Mammary epithelial cell (primary cell): ENCODE measurements at regions not wholly inside any gene's neighbourhood (a gene's known extent, or its start where the extent isn't known, plus 50 kb on each side); places are given as distances from the start of the nearest gene placed in this dataset.

ENCODE experiments used
- EZH2 ChIP-seq: IDR thresholded peaks from 2 replicates; pipeline ENCODE4 v1.6.1; 2012; ENCODE audit warnings: low read length, inconsistent platforms, borderline replicate concordance
- TF ChIP-seq, protein P1 (sequence below), 2 donors: IDR thresholded peaks in 1 of 2; conservative IDR thresholded peaks in 1 of 2; 2 replicates each; pipeline ENCODE4 v1.5.1; 2011 to 2012; ENCODE audit warnings: inconsistent platforms in 2 of 2, low read length in 2 of 2, mild to moderate bottlenecking in 2 of 2, control low read depth in 1 of 2, low read depth in 1 of 2; ENCODE audit not compliant: insufficient read depth in 1 of 2; ENCODE audit errors: extremely low read depth in 1 of 2

- TF ChIP-seq, protein P1, sequence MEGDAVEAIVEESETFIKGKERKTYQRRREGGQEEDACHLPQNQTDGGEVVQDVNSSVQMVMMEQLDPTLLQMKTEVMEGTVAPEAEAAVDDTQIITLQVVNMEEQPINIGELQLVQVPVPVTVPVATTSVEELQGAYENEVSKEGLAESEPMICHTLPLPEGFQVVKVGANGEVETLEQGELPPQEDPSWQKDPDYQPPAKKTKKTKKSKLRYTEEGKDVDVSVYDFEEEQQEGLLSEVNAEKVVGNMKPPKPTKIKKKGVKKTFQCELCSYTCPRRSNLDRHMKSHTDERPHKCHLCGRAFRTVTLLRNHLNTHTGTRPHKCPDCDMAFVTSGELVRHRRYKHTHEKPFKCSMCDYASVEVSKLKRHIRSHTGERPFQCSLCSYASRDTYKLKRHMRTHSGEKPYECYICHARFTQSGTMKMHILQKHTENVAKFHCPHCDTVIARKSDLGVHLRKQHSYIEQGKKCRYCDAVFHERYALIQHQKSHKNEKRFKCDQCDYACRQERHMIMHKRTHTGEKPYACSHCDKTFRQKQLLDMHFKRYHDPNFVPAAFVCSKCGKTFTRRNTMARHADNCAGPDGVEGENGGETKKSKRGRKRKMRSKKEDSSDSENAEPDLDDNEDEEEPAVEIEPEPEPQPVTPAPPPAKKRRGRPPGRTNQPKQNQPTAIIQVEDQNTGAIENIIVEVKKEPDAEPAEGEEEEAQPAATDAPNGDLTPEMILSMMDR (conservative IDR thresholded peaks at IDR 0.05 in 1 of 2, IDR thresholded peaks at IDR 0.05 in 1 of 2; ENCODE audit: extremely low read depth in 1 of 2, insufficient read depth in 1 of 2, low read depth in 1 of 2, low read length in 2 of 2) = no peak
- no peak for TF ChIP-seq EZH2
These were observed 138.8 kb upstream of the HMGN3 start for GRCh38 chr6:79373246-79373645.
